ENCODE measurements at regions not wholly inside any gene's neighbourhood (a gene's known extent, or its start where the extent isn't known, plus 50 kb on each side); places are given as distances from the start of the nearest gene placed in this dataset.

DNA sequence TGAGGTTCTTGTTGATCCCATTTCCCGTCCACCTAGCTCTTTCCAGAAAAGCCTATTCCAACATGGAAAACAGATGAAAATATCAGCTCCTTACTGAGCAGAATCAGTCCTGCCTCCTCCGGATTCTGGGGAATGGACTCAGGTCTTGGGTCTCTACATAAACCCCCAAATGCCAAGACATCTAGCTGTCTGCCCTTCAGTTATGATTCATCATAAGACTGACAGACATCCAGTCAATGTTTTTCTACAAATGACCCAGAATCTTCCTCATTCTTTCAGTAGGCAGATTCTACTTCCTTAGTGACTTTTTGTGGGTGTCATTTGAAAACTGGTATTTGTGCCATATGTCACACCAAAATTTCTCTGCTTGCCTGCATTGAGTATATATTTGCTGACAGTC, 103.0 kb upstream of the TGFBR2 start:
- DNase-seq = no peak

- DNase-seq = no peak
These were observed 101.5 kb upstream of the TGFBR2 start for GRCh38 chr3:30504939-30505338.

DNA sequence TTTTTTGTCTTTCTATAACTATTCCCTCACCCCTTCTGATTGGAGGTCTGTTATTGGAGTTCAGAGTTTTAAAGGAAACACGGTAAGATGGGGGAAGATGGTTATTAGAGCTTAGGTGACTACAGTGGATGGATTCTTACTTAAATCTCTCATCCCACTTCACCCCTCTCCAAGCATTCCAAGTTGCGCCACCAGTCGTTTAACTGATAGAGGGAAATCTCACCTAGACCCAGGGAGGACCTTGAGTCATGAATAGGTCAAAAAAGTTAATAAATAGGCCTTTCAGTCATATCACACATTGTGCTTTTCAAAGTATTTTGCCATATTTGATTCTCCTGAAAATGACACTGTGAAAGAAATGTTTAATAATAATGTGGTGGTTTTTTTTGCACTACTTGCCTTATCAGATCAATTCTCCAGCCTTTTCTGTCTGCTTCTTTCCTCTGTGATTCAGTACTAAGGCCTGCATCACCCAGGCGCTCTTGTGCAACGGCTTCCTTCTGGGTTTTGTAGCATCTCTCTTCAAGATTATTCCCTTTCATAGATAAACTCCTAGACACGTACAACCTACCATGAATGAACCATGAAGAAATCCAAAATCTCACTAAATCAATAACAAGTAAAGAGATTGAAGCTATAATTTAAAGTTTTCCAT, 100.4 kb upstream of the TGFBR2 start:
- no peak for DNase-seq

GRCh38 chr3:30508339-30508738, 98.1 kb upstream of the TGFBR2 start:
- no peak for DNase-seq

DNA sequence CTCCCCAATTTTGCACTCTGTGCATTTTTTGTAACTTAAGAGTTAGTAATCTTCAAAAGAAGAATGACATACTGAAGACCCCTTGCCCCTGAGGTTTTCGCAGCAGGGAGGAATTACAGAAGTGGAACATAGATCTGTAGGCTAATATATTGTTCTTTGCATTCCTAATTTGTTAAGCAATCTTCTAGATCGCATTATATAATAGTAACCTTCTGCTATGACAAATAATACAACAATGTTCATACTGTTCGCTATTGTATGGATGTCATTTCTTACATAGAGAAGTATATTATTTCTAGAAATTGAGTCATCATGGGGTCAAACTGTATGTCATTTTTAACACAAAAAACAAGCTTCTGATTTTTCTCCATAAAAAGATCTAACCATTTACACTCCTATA, 95.8 kb upstream of the TGFBR2 start:
- DNase-seq = no peak

GRCh38 chr3:30511524-30512251, 94.7 kb upstream of the TGFBR2 start:
- DNase-seq = peak; percentile 18 to 40

DNA sequence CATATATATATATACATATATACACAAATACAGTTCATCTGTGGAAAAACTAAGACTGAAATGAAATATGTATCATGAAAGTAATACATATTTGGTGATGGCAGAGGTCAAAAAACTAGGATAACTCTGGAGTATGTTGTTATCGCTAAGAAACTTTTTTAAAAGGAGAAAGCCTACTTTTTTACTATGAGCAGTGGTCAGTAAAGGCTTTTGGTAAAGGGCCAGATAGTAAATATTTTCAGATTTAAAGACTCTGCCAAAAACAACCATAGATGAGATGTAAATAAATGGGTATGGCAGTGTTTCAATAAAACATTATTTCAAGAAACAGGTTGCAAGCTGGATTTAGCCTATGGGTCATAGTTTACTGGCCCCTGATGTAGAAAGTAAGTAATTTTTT, 93.8 kb upstream of the TGFBR2 start:
- DNase-seq = no peak

DNA sequence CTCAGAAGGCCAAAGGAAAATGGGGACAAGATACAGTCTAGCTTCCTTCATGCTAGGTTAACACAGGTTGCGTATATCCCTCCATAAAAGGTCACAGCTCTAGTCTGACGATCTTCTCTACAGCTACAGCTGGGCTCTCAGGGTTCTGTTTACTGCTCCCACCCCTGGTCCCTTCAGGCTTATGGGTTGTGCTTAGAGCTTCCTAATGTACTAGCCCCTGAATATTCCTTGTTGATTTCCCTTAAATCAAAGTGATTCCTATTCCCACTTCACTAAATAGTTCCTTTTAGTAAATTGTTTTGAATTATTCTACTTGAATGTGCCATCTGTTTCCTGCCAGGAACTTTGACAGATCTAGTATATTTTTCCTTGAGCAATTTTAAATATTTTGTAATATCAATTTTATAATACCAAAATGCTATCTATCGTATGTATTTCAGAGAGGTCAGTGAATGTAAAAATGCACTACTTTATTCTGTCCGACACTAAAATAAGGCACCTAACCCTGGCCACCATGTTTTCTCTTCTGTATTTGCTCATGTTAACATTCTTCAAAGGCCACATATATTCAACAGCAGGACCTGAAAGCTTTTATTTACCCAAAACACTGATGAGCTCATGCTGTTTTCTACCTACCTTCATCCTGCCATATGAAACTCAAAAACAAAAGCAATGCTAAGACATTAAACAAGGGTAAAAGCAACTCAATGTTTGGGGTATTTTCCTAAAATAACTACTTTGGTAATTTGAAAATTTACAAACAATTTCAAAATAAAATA, 92.8 kb upstream of the TGFBR2 start:
- DNase-seq = no peak

DNA sequence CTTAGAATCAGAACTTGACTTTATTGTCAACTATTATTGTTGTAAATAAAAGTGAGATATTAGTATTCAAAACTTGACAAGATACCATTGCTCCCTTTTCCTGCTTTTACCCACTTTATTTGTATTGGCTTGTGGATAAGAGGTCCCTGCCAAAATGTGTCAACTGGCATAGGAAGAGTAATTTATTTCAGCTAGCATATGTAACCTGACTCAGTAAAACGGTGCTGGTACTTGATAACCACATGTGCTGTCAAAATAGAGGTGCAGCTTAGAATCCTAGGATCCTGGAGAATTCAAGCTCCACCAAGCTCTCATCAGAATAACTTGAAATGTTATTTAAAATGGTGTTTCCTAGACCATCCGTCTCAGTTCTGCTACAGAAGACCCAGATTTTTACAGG, 90.2 kb upstream of the TGFBR2 start:
- DNase-seq = no peak

GRCh38 chr3:30518181-30518864, 88.1 kb upstream of the TGFBR2 start:
- no peak for DNase-seq

DNA sequence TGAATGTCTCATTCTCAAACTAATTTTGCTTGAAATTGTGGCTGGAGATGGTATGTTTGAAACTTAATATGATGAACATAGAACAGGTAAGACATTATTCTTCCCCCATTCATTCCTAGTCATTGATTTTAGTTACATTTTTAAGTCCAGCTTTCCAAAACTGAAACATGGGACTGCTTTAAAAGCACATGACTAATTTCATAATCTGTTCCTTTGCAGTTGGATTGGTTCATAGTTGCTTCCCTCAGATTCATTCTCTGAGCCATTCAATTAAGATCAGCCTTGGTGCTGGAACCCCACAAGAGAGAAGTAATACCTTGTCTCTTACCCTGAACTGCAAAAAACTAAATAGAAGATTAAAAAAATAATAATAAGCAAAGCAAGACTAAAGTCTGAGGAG, 87.5 kb upstream of the TGFBR2 start:
- DNase-seq = no peak

DNA sequence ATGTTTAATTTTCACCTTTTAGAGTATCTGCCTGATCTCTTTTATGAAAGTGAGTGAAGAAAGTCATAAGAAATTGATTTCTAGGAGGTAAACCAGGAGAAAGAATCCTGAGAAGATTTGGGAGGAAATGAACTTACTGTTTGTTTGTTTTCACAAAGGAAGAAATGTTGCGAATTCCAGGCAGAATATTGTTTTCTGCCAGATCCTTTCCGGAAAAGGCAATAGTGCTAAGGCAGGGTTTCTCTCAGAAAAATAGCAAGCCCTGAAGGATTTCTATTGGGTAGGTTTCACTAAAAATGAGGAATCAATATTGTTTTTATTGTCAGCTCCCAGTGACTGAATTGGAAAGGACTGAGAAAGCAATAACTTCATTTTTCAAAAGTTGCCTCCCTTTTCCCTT, 85.7 kb upstream of the TGFBR2 start:
- no peak for DNase-seq

DNA sequence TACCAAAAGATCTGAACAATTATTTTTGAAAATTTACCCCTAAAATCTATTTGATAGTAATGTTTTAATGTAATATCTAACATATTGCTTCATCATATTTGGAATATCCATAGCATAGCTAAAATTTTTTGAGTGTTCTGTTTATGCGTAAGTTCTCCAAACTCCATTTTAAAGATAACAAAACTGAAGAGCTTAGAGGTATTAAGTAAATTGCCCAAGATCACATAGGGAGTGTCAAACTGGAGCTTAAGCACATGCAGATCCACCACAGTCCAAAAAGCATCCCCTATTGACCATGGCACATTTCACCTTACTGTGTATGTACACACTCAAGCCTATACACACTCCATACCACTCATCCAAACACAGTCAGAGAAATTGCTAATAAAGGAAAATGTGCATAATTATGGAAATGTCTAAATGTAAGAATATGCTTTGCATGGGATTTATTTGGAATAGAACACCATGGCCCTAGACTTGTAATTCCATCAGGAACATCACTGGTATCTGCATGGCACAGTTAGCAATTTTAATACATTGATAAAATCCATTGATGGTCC, 85.2 kb upstream of the TGFBR2 start:
- DNase-seq = no peak

DNA sequence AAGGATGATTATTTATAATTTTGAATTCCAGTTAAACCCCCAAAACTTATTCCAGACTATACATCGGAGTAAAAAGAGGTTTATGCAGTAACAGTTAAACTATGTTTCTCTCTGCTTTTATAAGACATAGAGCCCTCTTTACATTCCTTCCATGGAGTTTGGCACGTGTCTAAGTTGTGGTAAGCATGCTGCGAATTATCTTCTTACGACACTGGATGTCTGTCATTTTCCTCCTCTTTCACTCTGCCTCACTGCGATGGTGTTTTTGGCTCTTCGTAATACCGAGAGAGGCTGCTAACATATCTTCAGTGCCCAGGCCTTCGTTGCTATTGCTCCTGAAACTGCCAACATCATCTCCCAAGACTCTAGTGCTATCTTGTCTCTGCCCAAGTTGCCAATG, 83.9 kb upstream of the TGFBR2 start:
- no peak for DNase-seq

- DNase-seq = no peak
These were observed 83.0 kb upstream of the TGFBR2 start for GRCh38 chr3:30523366-30523765.

DNA sequence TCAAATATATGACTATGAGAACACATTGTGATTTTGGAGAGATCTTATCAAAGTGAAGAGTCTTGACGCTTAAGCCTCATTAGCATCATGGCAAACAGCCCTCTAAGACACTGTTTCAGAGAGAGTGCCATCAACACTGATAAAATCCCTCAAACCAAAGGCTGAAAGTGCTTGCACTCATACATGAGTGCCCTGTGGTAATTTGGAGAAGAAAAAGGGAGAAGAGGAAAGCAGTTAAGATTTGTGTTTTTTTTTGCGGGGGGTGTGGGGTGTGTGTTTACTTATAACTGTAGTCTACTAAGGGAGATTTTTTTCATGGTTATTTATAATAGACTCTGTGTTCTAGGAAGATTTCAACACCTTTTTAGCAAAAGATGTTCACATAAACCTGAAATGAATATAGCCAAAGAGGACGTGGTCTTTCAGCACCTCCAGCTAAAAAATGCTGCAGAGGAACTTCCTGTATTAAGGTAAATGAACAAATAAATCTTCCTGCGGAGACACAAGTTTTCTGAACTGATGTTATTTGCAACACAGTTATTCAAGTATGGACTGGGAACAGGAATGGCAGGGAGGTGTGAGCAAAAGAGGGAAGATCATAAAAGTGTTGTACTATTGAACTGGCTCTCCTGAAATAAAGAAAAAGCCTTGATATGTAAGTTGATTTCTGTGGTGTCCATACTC, 81.9 kb upstream of the TGFBR2 start:
- no peak for DNase-seq

- DNase-seq = no peak
These were observed 80.4 kb upstream of the TGFBR2 start for GRCh38 chr3:30526031-30526430.

DNA sequence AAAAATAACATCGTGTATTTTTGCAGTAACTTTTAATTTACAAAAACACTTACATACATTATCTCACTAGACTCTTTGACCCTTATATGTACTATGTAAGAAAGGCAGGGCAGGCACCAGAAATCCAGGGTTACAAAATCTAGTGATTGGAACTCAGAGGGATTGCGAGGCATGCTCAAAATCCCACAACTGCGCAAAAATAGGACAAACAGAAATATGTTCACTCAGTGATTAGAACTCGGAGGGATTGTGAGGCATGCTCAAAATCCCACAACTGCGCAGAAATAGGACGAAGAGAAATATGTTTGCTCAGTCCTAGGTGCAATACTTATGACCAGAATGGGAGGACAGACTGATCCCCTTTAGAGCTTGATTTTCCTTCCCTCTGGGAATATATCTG, 79.2 kb upstream of the TGFBR2 start:
- no peak for DNase-seq

GRCh38 chr3:30527720-30528119, 78.7 kb upstream of the TGFBR2 start:
- no peak for DNase-seq

GRCh38 chr3:30530084-30530483, 76.3 kb upstream of the TGFBR2 start:
- no peak for DNase-seq

- no peak for DNase-seq
These were observed 75.3 kb upstream of the TGFBR2 start for GRCh38 chr3:30531017-30531570.

GRCh38 chr3:30535525-30535924, 70.9 kb upstream of the TGFBR2 start:
- DNase-seq = no peak

All from activated CD4-positive, alpha-beta T cell treated with anti-CD3 and anti-CD28 coated beads, Interleukin-2, amount 50 U/mL, for 48 hours (primary cell).